T-helper 2 cell treated with Interferon-gamma antibody and Interleukin-4, amounts not matched to agents 5 μg/mL and 100 μg/mL, for 36 hours (primary cell): ENCODE measurements at regions not wholly inside any gene's neighbourhood (a gene's known extent, or its start where the extent isn't known, plus 50 kb on each side); places are given as distances from the start of the nearest gene placed in this dataset.

Experiments used
- DNase-seq: peaks from one replicate; pipeline ENCODE4 v3.0.0; 2021; ENCODE audit warnings: low spot score
- H3K27ac Mint-ChIP-seq: one replicate; pipeline ENCODE4 v1.8.0; 2021; ENCODE audit warnings: mild to moderate bottlenecking, mixed read lengths
- H3K27me3 Mint-ChIP-seq: one replicate; pipeline ENCODE4 v1.8.0; 2021; ENCODE audit warnings: low read depth, mixed read lengths
- H3K36me3 Mint-ChIP-seq: one replicate; pipeline ENCODE4 v1.8.0; 2021; ENCODE audit warnings: low read depth, mixed read lengths
- H3K4me1 Mint-ChIP-seq: one replicate; pipeline ENCODE4 v1.8.0; 2021; ENCODE audit warnings: low read depth, mixed read lengths
- H3K4me3 Mint-ChIP-seq: one replicate; pipeline ENCODE4 v1.8.0; 2022; ENCODE audit warnings: mild to moderate bottlenecking, moderate library complexity, mixed read lengths
- H3K9me3 Mint-ChIP-seq: one replicate; pipeline ENCODE4 v1.8.0; 2021; ENCODE audit warnings: mixed read lengths

GRCh38 chr6:140772576-140772975 lies 1360.1 kb upstream of the GJE1 start:
- H3K27me3 Mint-ChIP-seq = peaks cover 1% of the 10 kb centered on the region
- peaks cover 18% of the 10 kb centered on the region for H3K9me3 Mint-ChIP-seq
- no peak overlapping the region for H3K27ac Mint-ChIP-seq
- DNase-seq = no peak
- no peaks in the 10 kb centered on the region for H3K36me3 Mint-ChIP-seq
- no peak overlapping the region for H3K4me3 Mint-ChIP-seq
- peaks cover 15% of the 10 kb centered on the region for H3K4me1 Mint-ChIP-seq

GRCh38 chr6:140768133-140768532 lies 1364.6 kb upstream of the GJE1 start:
- no peak overlapping the region for H3K27ac Mint-ChIP-seq
- H3K9me3 Mint-ChIP-seq = peaks cover 21% of the 10 kb centered on the region
- H3K27me3 Mint-ChIP-seq = no peaks in the 10 kb centered on the region
- no peak overlapping the region for H3K4me3 Mint-ChIP-seq
- H3K36me3 Mint-ChIP-seq = no peaks in the 10 kb centered on the region
- no peak for DNase-seq
- peaks cover 2% of the 10 kb centered on the region for H3K4me1 Mint-ChIP-seq

- no peak for DNase-seq
- no peak overlapping the region for H3K4me3 Mint-ChIP-seq
- H3K27ac Mint-ChIP-seq = no peak overlapping the region
- no peaks in the 10 kb centered on the region for H3K4me1 Mint-ChIP-seq
- no peaks in the 10 kb centered on the region for H3K36me3 Mint-ChIP-seq
- H3K9me3 Mint-ChIP-seq = peaks cover 21% of the 10 kb centered on the region
- no peaks in the 10 kb centered on the region for H3K27me3 Mint-ChIP-seq
Observed at GRCh38 chr6:140766999-140767398, 1365.7 kb upstream of the GJE1 start.

- Mint-ChIP-seq H3K4me3 (no peak overlapping the region), H3K9me3 (no peaks in the 10 kb centered on the region), H3K4me1 (no peaks in the 10 kb centered on the region), H3K27me3 (no peaks in the 10 kb centered on the region), H3K27ac (no peak overlapping the region), H3K36me3 (no peaks in the 10 kb centered on the region)
- DNase-seq = no peak
Observed at GRCh38 chr6:140758169-140758877, 1374.4 kb upstream of the GJE1 start.

- no peaks in the 10 kb centered on the region for H3K4me1 Mint-ChIP-seq
- H3K4me3 Mint-ChIP-seq = no peak overlapping the region
- no peak for DNase-seq
- H3K27ac Mint-ChIP-seq = no peak overlapping the region
- H3K36me3 Mint-ChIP-seq = no peaks in the 10 kb centered on the region
- H3K9me3 Mint-ChIP-seq = peaks cover 4% of the 10 kb centered on the region
- no peaks in the 10 kb centered on the region for H3K27me3 Mint-ChIP-seq
Observed at GRCh38 chr6:140752234-140752633, 1377.8 kb upstream of the CITED2 start.

- DNase-seq = no peak
- no peak overlapping the region for H3K4me3 Mint-ChIP-seq
- H3K9me3 Mint-ChIP-seq = peaks cover 15% of the 10 kb centered on the region
- H3K36me3 Mint-ChIP-seq = no peaks in the 10 kb centered on the region
- H3K27ac Mint-ChIP-seq = no peak overlapping the region
- H3K27me3 Mint-ChIP-seq = no peaks in the 10 kb centered on the region
- no peaks in the 10 kb centered on the region for H3K4me1 Mint-ChIP-seq
Observed at GRCh38 chr6:140747114-140747513, 1372.7 kb upstream of the CITED2 start.

- Mint-ChIP-seq H3K4me3 (no peak overlapping the region), H3K36me3 (no peaks in the 10 kb centered on the region), H3K27me3 (no peaks in the 10 kb centered on the region), H3K27ac (no peak overlapping the region), H3K4me1 (no peaks in the 10 kb centered on the region), H3K9me3 (peaks cover 15% of the 10 kb centered on the region)
- no peak for DNase-seq
Observed at GRCh38 chr6:140744659-140745320, 1370.3 kb upstream of the CITED2 start.

GRCh38 chr6:140736231-140736630 lies 1361.8 kb upstream of the CITED2 start:
- Mint-ChIP-seq H3K4me3 (no peak overlapping the region), H3K36me3 (no peaks in the 10 kb centered on the region), H3K9me3 (no peaks in the 10 kb centered on the region), H3K27me3 (no peaks in the 10 kb centered on the region), H3K27ac (no peak overlapping the region), H3K4me1 (no peaks in the 10 kb centered on the region)
- DNase-seq = no peak

- H3K36me3 Mint-ChIP-seq = no peaks in the 10 kb centered on the region
- no peaks in the 10 kb centered on the region for H3K9me3 Mint-ChIP-seq
Observed at GRCh38 chr6:140732991-140733390, 1358.5 kb upstream of the CITED2 start.

GRCh38 chr6:140732155-140732554 lies 1357.7 kb upstream of the CITED2 start:
- Mint-ChIP-seq H3K36me3 (no peaks in the 10 kb centered on the region), H3K4me3 (no peak overlapping the region), H3K27me3 (no peaks in the 10 kb centered on the region), H3K4me1 (no peaks in the 10 kb centered on the region), H3K27ac (no peak overlapping the region), H3K9me3 (no peaks in the 10 kb centered on the region)
- no peak for DNase-seq

More at GRCh38 chr6:140732991-140733390, 1358.5 kb upstream of the CITED2 start:
- Mint-ChIP-seq H3K27ac (no peak overlapping the region), H3K27me3 (no peaks in the 10 kb centered on the region), H3K4me1 (no peaks in the 10 kb centered on the region), H3K4me3 (no peak overlapping the region)
- DNase-seq = no peak

- no peak for DNase-seq
- Mint-ChIP-seq H3K27ac (no peak overlapping the region), H3K4me3 (no peak overlapping the region), H3K27me3 (no peaks in the 10 kb centered on the region), H3K4me1 (no peaks in the 10 kb centered on the region), H3K9me3 (no peaks in the 10 kb centered on the region), H3K36me3 (no peaks in the 10 kb centered on the region)
Observed at GRCh38 chr6:140731741-140732140, 1357.3 kb upstream of the CITED2 start.

GRCh38 chr6:140729521-140729920 lies 1355.1 kb upstream of the CITED2 start:
- DNase-seq = no peak
- Mint-ChIP-seq H3K27me3 (no peaks in the 10 kb centered on the region), H3K9me3 (no peaks in the 10 kb centered on the region), H3K4me3 (no peak overlapping the region), H3K4me1 (no peaks in the 10 kb centered on the region), H3K27ac (no peak overlapping the region), H3K36me3 (no peaks in the 10 kb centered on the region)

GRCh38 chr6:140718021-140718420 lies 1343.6 kb upstream of the CITED2 start:
- H3K4me3 Mint-ChIP-seq = no peak overlapping the region
- H3K27me3 Mint-ChIP-seq = no peaks in the 10 kb centered on the region
- no peak overlapping the region for H3K27ac Mint-ChIP-seq
- H3K36me3 Mint-ChIP-seq = no peaks in the 10 kb centered on the region
- no peaks in the 10 kb centered on the region for H3K4me1 Mint-ChIP-seq
- DNase-seq = no peak
- H3K9me3 Mint-ChIP-seq = peaks cover 5% of the 10 kb centered on the region

GRCh38 chr6:140713495-140713894 lies 1339.0 kb upstream of the CITED2 start:
- Mint-ChIP-seq H3K9me3 (peaks cover 5% of the 10 kb centered on the region), H3K4me1 (peaks cover 3% of the 10 kb centered on the region), H3K27ac (no peak overlapping the region), H3K4me3 (no peak overlapping the region), H3K27me3 (no peaks in the 10 kb centered on the region), H3K36me3 (no peaks in the 10 kb centered on the region)
- DNase-seq = no peak
